Left ventricle myocardium inferior (tissue), 1 donor: ENCODE measurements at regions not wholly inside any gene's neighbourhood (a gene's known extent, or its start where the extent isn't known, plus 50 kb on each side); places are given as distances from the start of the nearest gene placed in this dataset.
"Not testable (repeated sequence)": the region's sequence is repeated elsewhere in the genome, so short reads cannot be mapped to it uniquely, and the experiment has no call there.

Experiments
- DNase-seq: peaks from one replicate; pipeline ENCODE4 v3.0.0-alpha.2; 2020
- H3K27ac ChIP-seq: fragments of 200-600 bp; replicated peaks from 2 replicates; pipeline ENCODE4 v1.8.0; 2021
- H3K27me3 ChIP-seq: fragments of 200-600 bp; 2 replicates; pipeline ENCODE4 v1.8.0; 2021; ENCODE audit warnings: low read depth
- H3K36me3 ChIP-seq: fragments of 200-600 bp; 2 replicates; pipeline ENCODE4 v1.8.0; 2021
- H3K4me1 ChIP-seq: fragments of 200-600 bp; 2 replicates; pipeline ENCODE4 v1.8.0; 2021
- H3K4me3 ChIP-seq: fragments of 200-600 bp; 2 replicates; pipeline ENCODE4 v1.8.0; 2021; ENCODE audit warnings: mild to moderate bottlenecking, moderate library complexity
- H3K9me3 ChIP-seq: fragments of 200-600 bp; replicated peaks from 2 replicates; pipeline ENCODE4 v1.8.0; 2021
- CTCF ChIP-seq: fragments of 200-600 bp; IDR thresholded peaks from 2 replicates; pipeline ENCODE4 v1.8.0; 2021; ENCODE audit warnings: antibody characterized with exemption, mild to moderate bottlenecking, borderline replicate concordance
- intact Hi-C: fragments of 100-400 bp; cut with micrococcal nuclease; formaldehyde crosslinking; loops from one replicate; pipeline ENCODE4 v1.11.0; 2022
- donor health status: DM: no; HTN: yes; CAD: no; lungs with severe emphysema.

- Histone ChIP-seq H3K27me3 (no peaks in the 10 kb centered on the region), H3K36me3 (no peaks in the 10 kb centered on the region), H3K27ac (peak overlapping the region; percentile 40), H3K4me1 (peaks cover 14% of the 10 kb centered on the region), H3K9me3 (no peaks in the 10 kb centered on the region), H3K4me3 (no peak overlapping the region)
- intact Hi-C loops, result no loop called here
- TF ChIP-seq CTCF, result no peak
- DNase-seq, result no peak
These were observed 74.6 kb downstream of the LMO4 start for GRCh38 chr1:87403061-87403820.

DNA sequence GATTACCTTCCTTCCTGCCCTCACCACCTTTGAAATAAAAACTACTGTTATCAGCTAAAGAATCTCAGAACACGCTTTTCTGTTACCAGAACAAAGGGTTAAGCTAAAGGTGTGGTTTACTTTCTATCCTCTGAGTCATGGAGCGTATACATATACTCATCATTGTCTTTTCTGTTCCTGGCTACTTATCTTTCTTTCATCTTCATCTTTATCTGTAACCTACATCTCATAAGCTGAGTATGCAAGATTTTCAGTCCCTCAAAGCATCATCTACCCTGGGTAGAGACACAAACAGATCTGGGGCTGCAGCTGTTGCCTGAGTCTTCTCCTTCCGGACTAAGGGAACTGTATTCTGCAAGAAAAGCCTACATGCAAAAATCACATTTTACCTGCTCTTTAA lies 75.6 kb downstream of the LMO4 start:
- DNase-seq, result no peak
- no peak for TF ChIP-seq CTCF
- no peaks in the 10 kb centered on the region for H3K36me3 ChIP-seq
- no peak overlapping the region for H3K4me3 ChIP-seq
- H3K9me3 ChIP-seq, result no peaks in the 10 kb centered on the region
- H3K27ac ChIP-seq, result no peak overlapping the region
- H3K27me3 ChIP-seq, result no peaks in the 10 kb centered on the region
- intact Hi-C loops, result no loop called here
- peaks cover 14% of the 10 kb centered on the region for H3K4me1 ChIP-seq

DNA sequence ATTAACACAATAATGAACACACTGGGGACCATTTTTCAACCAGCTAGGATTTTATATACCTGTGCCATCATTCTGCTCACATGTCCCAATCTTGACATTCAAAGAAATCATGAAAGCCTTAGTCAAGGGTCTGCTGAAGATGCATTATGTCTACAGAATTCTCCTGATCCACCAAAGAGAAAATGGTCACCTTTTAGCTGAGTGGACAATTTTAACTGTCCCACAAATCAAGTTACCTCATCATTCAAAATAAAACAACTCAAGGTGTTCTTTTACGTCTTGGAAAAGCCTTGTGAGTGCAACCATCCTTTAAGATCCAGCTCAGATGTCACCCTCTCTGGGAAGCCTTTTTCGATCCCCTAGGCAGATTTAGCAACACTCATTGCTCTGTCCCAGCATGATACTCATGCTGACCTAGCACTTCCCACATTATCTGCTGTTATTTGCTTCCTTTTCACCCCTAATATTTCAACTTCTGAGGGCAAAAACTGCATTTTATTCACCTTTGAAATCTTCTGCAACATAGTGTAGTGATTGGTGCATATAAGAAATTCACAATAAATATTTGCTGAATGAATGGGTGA lies 80.1 kb downstream of the LMO4 start:
- TF ChIP-seq CTCF, result no peak
- no peak for DNase-seq
- Histone ChIP-seq H3K36me3 (no peaks in the 10 kb centered on the region), H3K27me3 (no peaks in the 10 kb centered on the region), H3K4me1 (peaks cover 4% of the 10 kb centered on the region), H3K9me3 (no peaks in the 10 kb centered on the region), H3K4me3 (no peak overlapping the region), H3K27ac (no peak overlapping the region)
- intact Hi-C loops, result no loop called here

DNA sequence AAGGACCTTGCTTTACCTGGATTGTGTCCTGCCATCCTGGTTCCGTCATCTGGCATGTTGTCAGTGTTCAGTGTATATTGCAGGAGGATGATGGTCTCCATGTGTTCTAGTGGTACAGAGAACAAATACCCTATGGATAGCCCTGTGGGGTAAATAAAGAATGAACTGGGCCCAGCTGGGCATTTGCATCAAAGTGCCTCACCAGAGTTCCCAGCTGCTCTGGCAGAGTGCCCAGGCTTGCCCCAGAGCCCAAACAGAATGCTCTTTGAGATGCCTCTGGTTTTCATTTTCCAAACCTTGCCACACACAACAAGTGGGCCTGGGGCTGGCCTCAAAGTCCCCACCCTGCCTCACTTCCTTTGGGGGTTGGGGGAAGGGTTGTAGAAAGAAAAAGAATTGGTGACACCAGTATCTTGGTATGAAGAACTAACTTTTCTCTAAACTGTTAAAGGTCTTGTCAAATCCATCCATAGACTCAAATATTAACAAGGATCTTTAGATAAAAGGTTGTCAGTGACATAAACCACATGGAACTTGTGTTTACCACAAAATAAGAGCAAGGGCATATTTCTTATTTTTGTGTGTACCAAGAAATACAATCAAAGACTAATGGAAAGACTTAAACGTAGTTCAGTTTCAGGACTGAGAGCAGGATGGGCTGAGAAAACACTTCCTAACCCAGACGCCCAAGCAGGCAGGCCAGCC lies 82.2 kb downstream of the LMO4 start:
- intact Hi-C loops, result no loop called here
- H3K27ac ChIP-seq, result no peak overlapping the region
- H3K4me3 ChIP-seq, result no peak overlapping the region
- H3K9me3 ChIP-seq, result no peaks in the 10 kb centered on the region
- no peak for TF ChIP-seq CTCF
- H3K36me3 ChIP-seq, result no peaks in the 10 kb centered on the region
- peaks cover 4% of the 10 kb centered on the region for H3K4me1 ChIP-seq
- no peaks in the 10 kb centered on the region for H3K27me3 ChIP-seq
- DNase-seq, result peak; percentile 30

DNA sequence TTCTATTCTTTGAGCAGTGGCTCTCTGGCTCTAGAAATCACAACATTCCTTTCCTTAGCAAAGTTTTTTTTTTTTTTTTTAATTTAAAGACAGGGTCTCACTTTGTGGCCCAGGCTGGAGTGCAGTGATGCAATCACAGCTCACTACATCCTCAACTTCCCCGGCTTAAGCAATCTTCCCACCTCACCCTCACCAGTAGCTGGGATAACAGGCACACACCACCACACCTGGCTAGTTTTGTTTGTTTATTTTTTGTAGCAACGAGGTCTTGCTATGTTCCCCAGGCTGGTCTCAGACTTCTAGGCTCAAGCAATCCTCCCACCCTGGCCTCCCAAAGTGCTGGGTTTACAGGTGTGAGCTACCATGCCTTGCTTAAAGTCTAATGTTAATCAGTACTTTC lies 85.2 kb downstream of the LMO4 start:
- H3K27ac ChIP-seq, H3K9me3 ChIP-seq, H3K27me3 ChIP-seq, intact Hi-C loops, H3K4me1 ChIP-seq, DNase-seq, H3K4me3 ChIP-seq, H3K36me3 ChIP-seq: not testable (repeated sequence)

DNA sequence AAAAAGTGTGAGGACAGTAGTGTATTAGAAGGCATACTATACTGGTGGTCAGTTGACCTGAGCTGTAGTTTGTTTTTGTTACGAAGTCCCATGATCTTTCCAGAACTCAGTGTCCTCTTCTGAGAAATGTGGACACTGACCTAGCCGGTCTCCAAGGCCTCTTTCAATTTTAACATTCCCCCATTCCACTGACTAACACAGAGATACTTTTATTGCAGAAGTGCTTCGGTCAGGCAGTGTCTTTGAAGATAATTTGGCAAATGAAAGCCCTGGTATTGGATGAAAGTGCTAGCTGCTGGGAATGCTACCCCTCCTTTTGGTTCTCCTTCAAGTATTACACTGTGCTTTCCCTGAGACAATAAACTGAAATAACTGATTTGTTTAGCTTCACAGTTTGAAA lies 89.4 kb downstream of the LMO4 start:
- TF ChIP-seq CTCF, result no peak
- no peaks in the 10 kb centered on the region for H3K27me3 ChIP-seq
- intact Hi-C loops, result no loop called here
- DNase-seq, result no peak
- no peak overlapping the region for H3K4me3 ChIP-seq
- H3K9me3 ChIP-seq, result no peaks in the 10 kb centered on the region
- no peak overlapping the region for H3K27ac ChIP-seq
- no peaks in the 10 kb centered on the region for H3K4me1 ChIP-seq
- H3K36me3 ChIP-seq, result no peaks in the 10 kb centered on the region
